Kidney epithelial cell (primary cell): ENCODE measurements at regions not wholly inside any gene's neighbourhood (a gene's known extent, or its start where the extent isn't known, plus 50 kb on each side); places are given as distances from the start of the nearest gene placed in this dataset.

Source experiments
- DNase-seq: peaks from one replicate; pipeline ENCODE4 v3.0.0-alpha.2; 2010; ENCODE audit warnings: low read depth
- H3K27me3 ChIP-seq: 2 replicates; pipeline ENCODE4 v1.6.0; 2011; ENCODE audit warnings: low read length; ENCODE audit not compliant: control insufficient read depth, insufficient read depth
- H3K36me3 ChIP-seq: 2 replicates; pipeline ENCODE4 v1.5.1; 2011; ENCODE audit warnings: low read length; ENCODE audit not compliant: control insufficient read depth, insufficient read depth
- H3K4me3 ChIP-seq: 2 replicates; pipeline ENCODE4 v1.5.1; 2011; ENCODE audit warnings: low read depth, mild to moderate bottlenecking, control low read depth, low read length
- CTCF ChIP-seq: IDR thresholded peaks from 2 replicates; pipeline ENCODE4 v1.5.1; 2011; ENCODE audit warnings: mild to moderate bottlenecking, moderate library complexity, low read length, control low read depth, inconsistent platforms; ENCODE audit not compliant: insufficient read depth, poor library complexity, severe bottlenecking

- no peaks in the 10 kb centered on the region for H3K36me3 ChIP-seq
- H3K4me3 ChIP-seq: no peak overlapping the region
- TF ChIP-seq CTCF: peak; percentile 19
- no peaks in the 10 kb centered on the region for H3K27me3 ChIP-seq
- DNase-seq: no peak
Measured at GRCh38 chr3:82496890-82497560, 735.6 kb upstream of the GBE1 start.

- no peaks in the 10 kb centered on the region for H3K36me3 ChIP-seq
- H3K4me3 ChIP-seq: no peak overlapping the region
- H3K27me3 ChIP-seq: no peaks in the 10 kb centered on the region
- DNase-seq: no peak
- TF ChIP-seq CTCF: no peak
Measured at GRCh38 chr3:82495655-82496054, 734.2 kb upstream of the GBE1 start.

GRCh38 chr3:82494977-82495489 lies 733.6 kb upstream of the GBE1 start:
- no peaks in the 10 kb centered on the region for H3K36me3 ChIP-seq
- H3K4me3 ChIP-seq: no peak overlapping the region
- TF ChIP-seq CTCF: no peak
- H3K27me3 ChIP-seq: no peaks in the 10 kb centered on the region
- no peak for DNase-seq

- Histone ChIP-seq H3K4me3 (no peak overlapping the region), H3K36me3 (no peaks in the 10 kb centered on the region), H3K27me3 (no peaks in the 10 kb centered on the region)
- no peak for DNase-seq
- no peak for TF ChIP-seq CTCF
Measured at GRCh38 chr3:82493858-82494257, 732.4 kb upstream of the GBE1 start.

GRCh38 chr3:82475306-82475705 lies 713.9 kb upstream of the GBE1 start:
- H3K36me3 ChIP-seq: no peaks in the 10 kb centered on the region
- no peak for DNase-seq
- H3K4me3 ChIP-seq: no peak overlapping the region
- no peaks in the 10 kb centered on the region for H3K27me3 ChIP-seq
- TF ChIP-seq CTCF: no peak

GRCh38 chr3:82474711-82475110 lies 713.3 kb upstream of the GBE1 start:
- Histone ChIP-seq H3K27me3 (no peaks in the 10 kb centered on the region), H3K36me3 (no peaks in the 10 kb centered on the region), H3K4me3 (no peak overlapping the region)
- TF ChIP-seq CTCF: no peak
- DNase-seq: no peak
